Skin of body (tissue), 1 donor: ENCODE measurements at regions not wholly inside any gene's neighbourhood (a gene's known extent, or its start where the extent isn't known, plus 50 kb on each side); places are given as distances from the start of the nearest gene placed in this dataset.
"Not testable (repeated sequence)": the region's sequence is repeated elsewhere in the genome, so short reads cannot be mapped to it uniquely, and the experiment has no call there.

Experiments used
- DNase-seq: peaks from one replicate; lab custom pipeline; 2025; lab: John Stamatoyannopoulos, UW

GRCh38 chr20:51924509-51924908 is 122.2 kb upstream of the SALL4 start:
- no peak for DNase-seq

GRCh38 chr20:51923633-51924032 is 121.3 kb upstream of the SALL4 start:
- DNase-seq = no peak

- DNase-seq = not testable (repeated sequence)
Observed at GRCh38 chr20:51922812-51923211, 120.5 kb upstream of the SALL4 start.

- DNase-seq = no peak
Observed at GRCh38 chr20:51918561-51918960, 116.2 kb upstream of the SALL4 start.

GRCh38 chr20:51917886-51918535 is 115.7 kb upstream of the SALL4 start:
- DNase-seq = no peak

GRCh38 chr20:51916244-51916643 is 113.9 kb upstream of the SALL4 start:
- DNase-seq = no peak

GRCh38 chr20:51914758-51915157 is 112.4 kb upstream of the SALL4 start:
- DNase-seq = no peak

GRCh38 chr20:51910321-51911050 is 108.2 kb upstream of the SALL4 start:
- DNase-seq = no peak

- DNase-seq = no peak
Observed at GRCh38 chr20:51906679-51907078, 104.4 kb upstream of the SALL4 start.

GRCh38 chr20:51906049-51906448 is 103.7 kb upstream of the SALL4 start:
- no peak for DNase-seq

GRCh38 chr20:51902933-51903332 is 100.6 kb upstream of the SALL4 start:
- no peak for DNase-seq

GRCh38 chr20:51900443-51900842 is 98.1 kb upstream of the SALL4 start:
- DNase-seq = no peak

GRCh38 chr20:51899674-51900073 is 97.4 kb upstream of the SALL4 start:
- no peak for DNase-seq

- DNase-seq = no peak
Observed at GRCh38 chr20:51898788-51899187, 96.5 kb upstream of the SALL4 start.

GRCh38 chr20:51894619-51895018 is 92.3 kb upstream of the SALL4 start:
- DNase-seq = no peak

- no peak for DNase-seq
Observed at GRCh38 chr20:51894201-51894600, 91.9 kb upstream of the SALL4 start.

- DNase-seq = no peak
Observed at GRCh38 chr20:51893723-51894122, 91.4 kb upstream of the SALL4 start.

- no peak for DNase-seq
Observed at GRCh38 chr20:51890003-51890402, 87.7 kb upstream of the SALL4 start.

- DNase-seq = no peak
Observed at GRCh38 chr20:51889466-51889865, 87.1 kb upstream of the SALL4 start.

- no peak for DNase-seq
Observed at GRCh38 chr20:51888291-51888690, 86.0 kb upstream of the SALL4 start.

GRCh38 chr20:51886891-51887608 is 84.7 kb upstream of the SALL4 start:
- DNase-seq = no peak

- no peak for DNase-seq
Observed at GRCh38 chr20:51886341-51886740, 84.0 kb upstream of the SALL4 start.

GRCh38 chr20:51884561-51884960 is 82.2 kb upstream of the SALL4 start:
- DNase-seq = no peak
